ENCODE measurements at regions not wholly inside any gene's neighbourhood (a gene's known extent, or its start where the extent isn't known, plus 50 kb on each side); places are given as distances from the start of the nearest gene placed in this dataset.

- CTCF ChIA-PET: no interaction called here
- TF ChIP-seq ZSCAN18 (tag by site-specific recombination; IDR thresholded peaks at IDR 0.05) (no peak), ZNF639 (tag by site-specific recombination; IDR thresholded peaks at IDR 0.05) (no peak), EGR2 (tag by site-specific recombination; IDR thresholded peaks at IDR 0.05; ENCODE audit: low read depth) (no peak), ZNF311 (tag by site-specific recombination; IDR thresholded peaks at IDR 0.05; ENCODE audit: borderline replicate concordance) (no peak), ZNF596 (tag by site-specific recombination; IDR thresholded peaks at IDR 0.05) (no peak), ZNF623 (tag by site-specific recombination; IDR thresholded peaks at IDR 0.05) (no peak), ZNF175 (tag by site-specific recombination; IDR thresholded peaks at IDR 0.05) (no peak), WT1 (tag by site-specific recombination; IDR thresholded peaks at IDR 0.05) (no peak), ZNF768 (tag by site-specific recombination; IDR thresholded peaks at IDR 0.05) (no peak), BCL6B (tag by site-specific recombination; IDR thresholded peaks at IDR 0.05) (no peak), SALL2 (tag by site-specific recombination; IDR thresholded peaks at IDR 0.05; ENCODE audit: borderline replicate concordance) (no peak), ZNF513 (tag by site-specific recombination; IDR thresholded peaks at IDR 0.05) (no peak), ZNF670 (tag by site-specific recombination; IDR thresholded peaks at IDR 0.05; ENCODE audit: low read depth) (no peak), ZFP69B (tag by site-specific recombination; IDR thresholded peaks at IDR 0.05) (no peak), IKZF3 (tag by site-specific recombination; IDR thresholded peaks at IDR 0.05) (no peak), GLI4 (tag by site-specific recombination; IDR thresholded peaks at IDR 0.05) (no peak), ZNF701 (tag by site-specific recombination; IDR thresholded peaks at IDR 0.05) (no peak)
- H3K9me3 ChIP-seq (ENCODE audit: control insufficient read depth, insufficient read depth, low read depth, low read length): no peaks in the 10 kb centered on the region
- H3K36me3 ChIP-seq (ENCODE audit: control insufficient read depth in 2 of 2, insufficient read depth in 1 of 2, low read length in 2 of 2): no peaks in the 10 kb centered on the region
- H3K27ac ChIP-seq (ENCODE audit: extremely low read depth, low read depth, low read length): no peak overlapping the region
- H3K4me1 ChIP-seq (ENCODE audit: control insufficient read depth, insufficient read depth, low read length): no peaks in the 10 kb centered on the region
- no peak overlapping the region for H3K4me3 ChIP-seq (ENCODE audit: low read depth, low read length)
- POLR2A ChIA-PET: no interaction called here
Observed at GRCh38 chr14:83780321-83780720, 1749.6 kb upstream of the FLRT2 start.

- H3K4me1 ChIP-seq (ENCODE audit: control insufficient read depth, insufficient read depth, low read length): no peaks in the 10 kb centered on the region
- ChIA-PET POLR2A (no interaction called here), CTCF (no interaction called here)
- H3K4me3 ChIP-seq (ENCODE audit: low read depth, low read length): no peak overlapping the region
- no peaks in the 10 kb centered on the region for H3K9me3 ChIP-seq (ENCODE audit: control insufficient read depth, insufficient read depth, low read depth, low read length)
- TF ChIP-seq ZNF571 (tag by site-specific recombination; IDR thresholded peaks at IDR 0.05) (no peak), ZSCAN5A (tag by site-specific recombination; IDR thresholded peaks at IDR 0.05) (no peak), ZNF530 (tag by site-specific recombination; IDR thresholded peaks at IDR 0.05; ENCODE audit: low read depth) (no peak), ZBTB1 (tag by site-specific recombination; IDR thresholded peaks at IDR 0.05) (no peak), ZNF626 (tag by site-specific recombination; IDR thresholded peaks at IDR 0.05) (no peak), ZNF211 (tag by site-specific recombination; IDR thresholded peaks at IDR 0.05; ENCODE audit: low read depth) (no peak), ZNF114 (tag by site-specific recombination; IDR thresholded peaks at IDR 0.05) (no peak), ZNF391 (tag by site-specific recombination; IDR thresholded peaks at IDR 0.05; ENCODE audit: borderline replicate concordance, low read depth) (no peak), REPIN1 (tag by site-specific recombination; IDR thresholded peaks at IDR 0.05; ENCODE audit: low read depth) (no peak), KLF9 (tag by site-specific recombination; IDR thresholded peaks at IDR 0.05; ENCODE audit: low read depth) (no peak), ZNF2 (tag by site-specific recombination; IDR thresholded peaks at IDR 0.05) (no peak), ZNF777 (tag by site-specific recombination; IDR thresholded peaks at IDR 0.05; ENCODE audit: borderline replicate concordance) (no peak)
- no peaks in the 10 kb centered on the region for H3K36me3 ChIP-seq (ENCODE audit: control insufficient read depth in 2 of 2, insufficient read depth in 1 of 2, low read length in 2 of 2)
- H3K27ac ChIP-seq (ENCODE audit: extremely low read depth, low read depth, low read length): no peak overlapping the region
Observed at GRCh38 chr14:83798421-83798820, 1731.5 kb upstream of the FLRT2 start.
